OCI-LY7 (cell line): ENCODE measurements at regions not wholly inside any gene's neighbourhood (a gene's known extent, or its start where the extent isn't known, plus 50 kb on each side); places are given as distances from the start of the nearest gene placed in this dataset.

Experiments used
- CTCF ChIP-seq: fragments of 200-600 bp; sonication (generic); conservative IDR thresholded peaks from 2 replicates; pipeline ENCODE4 v1.5.1; 2014; ENCODE audit warnings: mild to moderate bottlenecking, antibody characterized with exemption, low read length, moderate library complexity, mixed read lengths
- EZH2phosphoT487 ChIP-seq: fragments of 200-600 bp; sonication (generic); IDR thresholded peaks from 2 replicates; pipeline ENCODE4 v1.6.1; 2018; ENCODE audit warnings: low read depth, borderline replicate concordance, mild to moderate bottlenecking, mixed run types, antibody characterized with exemption, low read length, moderate library complexity, mixed read lengths

GRCh38 chr13:78004821-78005220 is 86.2 kb upstream of the EDNRB start:
- TF ChIP-seq CTCF (no peak), EZH2phosphoT487 (no peak)
